Activated CD4-positive, alpha-beta T cell treated with anti-CD3 and anti-CD28 coated beads, Interleukin-2, Interleukin-4, amounts not matched to agents 100 ng/mL and 50 ng/mL, durations not matched to agents 16 hours and 8 hours (primary cell): ENCODE measurements at regions not wholly inside any gene's neighbourhood (a gene's known extent, or its start where the extent isn't known, plus 50 kb on each side); places are given as distances from the start of the nearest gene placed in this dataset.

Experiments
- DNase-seq: peaks from one replicate; pipeline ENCODE4 v3.0.0-alpha.2; 2020; ENCODE audit warnings: low spot score

- DNase-seq: no peak
These were observed 52.8 kb upstream of the SVIL start for GRCh38 chr10:29687421-29688164.

DNA sequence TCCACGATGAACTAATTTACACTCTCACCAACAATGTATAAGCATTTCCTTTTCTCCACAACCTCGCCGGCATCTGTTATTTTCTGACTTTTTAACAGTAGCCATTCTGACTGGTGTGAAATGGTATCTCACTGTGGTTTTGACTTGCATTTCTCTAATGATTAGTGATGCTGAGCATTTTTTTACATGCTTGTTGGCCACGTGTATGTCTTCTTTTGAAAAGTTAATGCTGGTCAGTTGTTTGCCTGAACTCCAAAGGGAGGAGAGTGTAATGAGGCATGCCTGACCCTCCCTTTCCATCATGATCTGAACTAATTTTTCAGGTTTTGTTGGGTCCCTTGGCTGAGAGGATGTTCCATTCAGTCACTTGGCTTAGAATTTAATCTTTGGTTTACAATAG is 50.7 kb upstream of the SVIL start:
- no peak for DNase-seq
